H1 (cell line): ENCODE measurements at regions not wholly inside any gene's neighbourhood (a gene's known extent, or its start where the extent isn't known, plus 50 kb on each side); places are given as distances from the start of the nearest gene placed in this dataset.

Source experiments
- PHF8 ChIP-seq: fragments of 200-600 bp; sonication (generic); conservative IDR thresholded peaks from 2 replicates; pipeline ENCODE4 v1.7.1; 2012; ENCODE audit warnings: low read depth, mild to moderate bottlenecking, inconsistent platforms, low read length, moderate library complexity
- TF ChIP-seq, protein P1 (sequence below), 3 experiments: IDR thresholded peaks; 1 replicate in 2 of 3; 2 replicates in 1 of 3; pipeline versions ENCODE4 v1.5.1 to v1.6.1; 2011; ENCODE audit warnings: low read length in 3 of 3, mild to moderate bottlenecking in 3 of 3, inconsistent platforms in 2 of 3, low read depth in 1 of 3, moderate library complexity in 1 of 3; ENCODE audit not compliant: insufficient read depth in 1 of 3; ENCODE audit errors: control extremely low read depth in 1 of 3

DNA sequence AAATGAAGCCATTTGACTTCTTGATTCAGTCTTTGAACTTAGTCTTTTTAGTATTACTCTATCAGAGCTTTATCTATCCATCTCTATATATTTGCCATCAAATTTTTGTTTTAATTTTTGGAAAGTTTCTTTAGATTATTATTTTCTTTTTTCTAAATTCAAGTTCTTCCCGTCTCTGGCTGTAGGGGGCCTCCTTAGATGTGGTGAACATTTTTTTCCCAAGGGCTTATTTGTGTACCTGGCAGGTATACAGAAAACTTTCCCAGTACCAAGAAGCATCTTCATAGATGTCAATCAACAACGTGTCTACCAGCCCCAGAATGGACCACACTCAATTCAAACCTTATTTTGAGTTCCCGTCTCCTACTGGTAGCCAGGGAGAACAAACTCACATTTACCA lies 486.8 kb upstream of the CNTN4 start (continued):
- TF ChIP-seq, protein P1, sequence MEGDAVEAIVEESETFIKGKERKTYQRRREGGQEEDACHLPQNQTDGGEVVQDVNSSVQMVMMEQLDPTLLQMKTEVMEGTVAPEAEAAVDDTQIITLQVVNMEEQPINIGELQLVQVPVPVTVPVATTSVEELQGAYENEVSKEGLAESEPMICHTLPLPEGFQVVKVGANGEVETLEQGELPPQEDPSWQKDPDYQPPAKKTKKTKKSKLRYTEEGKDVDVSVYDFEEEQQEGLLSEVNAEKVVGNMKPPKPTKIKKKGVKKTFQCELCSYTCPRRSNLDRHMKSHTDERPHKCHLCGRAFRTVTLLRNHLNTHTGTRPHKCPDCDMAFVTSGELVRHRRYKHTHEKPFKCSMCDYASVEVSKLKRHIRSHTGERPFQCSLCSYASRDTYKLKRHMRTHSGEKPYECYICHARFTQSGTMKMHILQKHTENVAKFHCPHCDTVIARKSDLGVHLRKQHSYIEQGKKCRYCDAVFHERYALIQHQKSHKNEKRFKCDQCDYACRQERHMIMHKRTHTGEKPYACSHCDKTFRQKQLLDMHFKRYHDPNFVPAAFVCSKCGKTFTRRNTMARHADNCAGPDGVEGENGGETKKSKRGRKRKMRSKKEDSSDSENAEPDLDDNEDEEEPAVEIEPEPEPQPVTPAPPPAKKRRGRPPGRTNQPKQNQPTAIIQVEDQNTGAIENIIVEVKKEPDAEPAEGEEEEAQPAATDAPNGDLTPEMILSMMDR (IDR thresholded peaks at IDR 0.05; ENCODE audit: control extremely low read depth in 1 of 3, insufficient read depth in 1 of 3, low read depth in 1 of 3, low read length in 3 of 3): peak in 1 of 3 experiments; percentile 3; a peak in 1 of 4 replicates
- TF ChIP-seq PHF8: no peak
